Chondrocyte (in vitro differentiated cells): ENCODE measurements at regions not wholly inside any gene's neighbourhood (a gene's known extent, or its start where the extent isn't known, plus 50 kb on each side); places are given as distances from the start of the nearest gene placed in this dataset.

Experiments used
- DNase-seq: peaks from one replicate; pipeline ENCODE4 v3.0.0; 2021; ENCODE audit warnings: mixed read lengths, low spot score
- H3K27ac Mint-ChIP-seq: one replicate; pipeline ENCODE4 v1.8.0; 2021; ENCODE audit warnings: mild to moderate bottlenecking, moderate library complexity, mixed read lengths; ENCODE audit not compliant: unreplicated experiment
- H3K27me3 Mint-ChIP-seq: 2 replicates; pipeline ENCODE4 v1.8.0; 2021; ENCODE audit warnings: low read depth, mixed read lengths
- H3K36me3 Mint-ChIP-seq: 2 replicates; pipeline ENCODE4 v1.8.0; 2021; ENCODE audit warnings: low read depth, mixed read lengths
- H3K4me1 Mint-ChIP-seq: 2 replicates; pipeline ENCODE4 v1.8.0; 2021; ENCODE audit warnings: low read depth, mild to moderate bottlenecking, mixed read lengths
- H3K4me3 Mint-ChIP-seq: one replicate; pipeline ENCODE4 v1.8.0; 2021; ENCODE audit warnings: mild to moderate bottlenecking, moderate library complexity, mixed read lengths; ENCODE audit not compliant: unreplicated experiment
- H3K9me3 Mint-ChIP-seq: 2 replicates; pipeline ENCODE4 v1.8.0; 2021; ENCODE audit warnings: low read depth, mixed read lengths
- CTCF ChIP-seq: fragments of 200-600 bp; sonication (generic); IDR thresholded peaks from 2 replicates; pipeline ENCODE4 v1.5.0; 2021; ENCODE audit warnings: antibody characterized with exemption, mild to moderate bottlenecking, moderate library complexity

- peaks cover 42% of the 10 kb centered on the region for H3K4me1 Mint-ChIP-seq
- H3K27me3 Mint-ChIP-seq = no peaks in the 10 kb centered on the region
- DNase-seq = no peak
- H3K9me3 Mint-ChIP-seq = peaks cover under 1% of the 10 kb centered on the region
- no peak overlapping the region for H3K4me3 Mint-ChIP-seq
- no peak overlapping the region for H3K27ac Mint-ChIP-seq
- H3K36me3 Mint-ChIP-seq = peaks cover under 1% of the 10 kb centered on the region
- TF ChIP-seq CTCF = no peak
These were observed 162.0 kb downstream of the IMPG2 start for GRCh38 chr3:101158374-101158773.

- H3K4me3 Mint-ChIP-seq = no peak overlapping the region
- peaks cover 3% of the 10 kb centered on the region for H3K36me3 Mint-ChIP-seq
- TF ChIP-seq CTCF = no peak
- H3K4me1 Mint-ChIP-seq = peaks cover 33% of the 10 kb centered on the region
- no peaks in the 10 kb centered on the region for H3K27me3 Mint-ChIP-seq
- H3K9me3 Mint-ChIP-seq = peaks cover 5% of the 10 kb centered on the region
- DNase-seq = no peak
- peak overlapping the region; percentile 37 for H3K27ac Mint-ChIP-seq
These were observed 163.5 kb downstream of the IMPG2 start for GRCh38 chr3:101156787-101157345.

GRCh38 chr3:101155825-101156224 is 162.6 kb upstream of the ABI3BP start:
- no peak overlapping the region for H3K27ac Mint-ChIP-seq
- peaks cover 32% of the 10 kb centered on the region for H3K4me1 Mint-ChIP-seq
- no peak for TF ChIP-seq CTCF
- H3K9me3 Mint-ChIP-seq = peaks cover 5% of the 10 kb centered on the region
- H3K27me3 Mint-ChIP-seq = no peaks in the 10 kb centered on the region
- DNase-seq = no peak
- peaks cover 3% of the 10 kb centered on the region for H3K36me3 Mint-ChIP-seq
- H3K4me3 Mint-ChIP-seq = no peak overlapping the region

- Mint-ChIP-seq H3K4me1 (peaks cover 18% of the 10 kb centered on the region), H3K27me3 (no peaks in the 10 kb centered on the region), H3K27ac (no peak overlapping the region), H3K36me3 (peaks cover 3% of the 10 kb centered on the region), H3K4me3 (no peak overlapping the region), H3K9me3 (peaks cover 5% of the 10 kb centered on the region)
- no peak for TF ChIP-seq CTCF
- no peak for DNase-seq
These were observed 161.2 kb upstream of the ABI3BP start for GRCh38 chr3:101154401-101154800.

GRCh38 chr3:101151286-101151913 is 158.2 kb upstream of the ABI3BP start:
- peaks cover 3% of the 10 kb centered on the region for H3K36me3 Mint-ChIP-seq
- H3K4me1 Mint-ChIP-seq = peaks cover 10% of the 10 kb centered on the region
- H3K27me3 Mint-ChIP-seq = no peaks in the 10 kb centered on the region
- no peak for TF ChIP-seq CTCF
- H3K27ac Mint-ChIP-seq = no peak overlapping the region
- no peak overlapping the region for H3K4me3 Mint-ChIP-seq
- no peak for DNase-seq
- H3K9me3 Mint-ChIP-seq = peaks cover 5% of the 10 kb centered on the region
